GM12891 (cell line): ENCODE measurements at regions not wholly inside any gene's neighbourhood (a gene's known extent, or its start where the extent isn't known, plus 50 kb on each side); places are given as distances from the start of the nearest gene placed in this dataset.

Experiments used
- POLR2A ChIP-seq: IDR thresholded peaks from 2 replicates; pipeline ENCODE4 v1.6.1; 2011; ENCODE audit warnings: low read depth, low read length, control low read depth
- POLR2AphosphoS5 ChIP-seq: IDR thresholded peaks from 2 replicates; pipeline ENCODE4 v1.6.1; 2011; ENCODE audit warnings: low read depth, low read length, control low read depth
- SPI1 ChIP-seq: IDR thresholded peaks from 2 replicates; pipeline ENCODE4 v1.6.1; 2011; ENCODE audit warnings: low read depth, low read length, control low read depth
- TAF1 ChIP-seq: IDR thresholded peaks from 2 replicates; pipeline ENCODE4 v1.6.1; 2011; ENCODE audit warnings: low read depth, low read length, control low read depth

DNA sequence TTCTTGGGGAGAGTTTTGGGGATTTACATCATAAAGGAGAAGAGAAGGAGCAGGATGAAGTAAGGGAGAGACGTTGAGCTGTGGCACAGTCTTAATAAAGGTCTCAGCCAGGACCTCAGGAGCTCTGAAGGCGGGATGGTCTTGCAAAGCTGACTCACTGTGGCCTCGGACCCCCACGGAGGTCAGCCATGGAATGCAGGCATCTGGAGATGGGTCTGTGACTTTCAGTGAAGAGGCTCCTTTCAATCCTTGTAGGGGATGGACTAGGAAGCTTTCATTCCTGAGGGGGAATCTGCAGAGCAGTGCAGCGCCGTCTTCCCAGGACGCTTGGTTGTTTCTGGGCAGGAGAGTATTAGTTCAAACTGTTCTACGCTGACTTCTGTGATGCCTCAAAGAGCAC, 65.7 kb upstream of the BASP1 start:
- no peak for TF ChIP-seq POLR2A
- no peak for TF ChIP-seq POLR2AphosphoS5
- TF ChIP-seq TAF1: no peak
- no peak for TF ChIP-seq SPI1
